ENCODE measurements at regions not wholly inside any gene's neighbourhood (a gene's known extent, or its start where the extent isn't known, plus 50 kb on each side); places are given as distances from the start of the nearest gene placed in this dataset.
"Not testable (repeated sequence)": the region's sequence is repeated elsewhere in the genome, so short reads cannot be mapped to it uniquely, and the experiment has no call there.

GRCh38 chr6:163863565-163863964, 449.0 kb downstream of the QKI start:
- H3K4me1 ChIP-seq (ENCODE audit: insufficient read depth), result peaks cover 9% of the 10 kb centered on the region; the same call in 1 of the 2 replicates
- H3K27me3 ChIP-seq (replicated peaks; ENCODE audit: insufficient read depth), result no peaks in the 10 kb centered on the region
- H3K9ac ChIP-seq, result no peak overlapping the region
- no peaks in the 10 kb centered on the region for H3K9me2 ChIP-seq (ENCODE audit: insufficient read depth)
- no peak overlapping the region for H2AFZ ChIP-seq
- no peaks in the 10 kb centered on the region for H3F3A ChIP-seq (ENCODE audit: insufficient read depth)
- in situ Hi-C loops (cut with MboI), result no loop called here
- H3K4me2 ChIP-seq (ENCODE audit: unreplicated experiment), result no peak overlapping the region
- no peak overlapping the region for H3K27ac ChIP-seq
- H3K4me3 ChIP-seq, result no peak overlapping the region
- no peaks in the 10 kb centered on the region for H3K9me3 ChIP-seq (ENCODE audit: low read depth)
- WGBS, 2 experiments (ENCODE audit: low coverage in 1 of 2, low lambda C conversion rate in 2 of 2, missing lambda C conversion rate in 2 of 2), result 77 to 86% methylated on average over 6 of the region's 6 CpGs
- no peaks in the 10 kb centered on the region for H3K79me2 ChIP-seq (ENCODE audit: insufficient read depth)
- TF ChIP-seq EZH2 (IDR thresholded peaks at IDR 0.05; ENCODE audit: insufficient read depth, poor library complexity, severe bottlenecking) (no peak), EZH2phosphoT487 (IDR thresholded peaks at IDR 0.05; ENCODE audit: insufficient read depth, low read depth) (no peak)
- no peaks in the 10 kb centered on the region for H4K20me1 ChIP-seq (ENCODE audit: insufficient read depth)
- DNase-seq, result no peak
- H3K36me3 ChIP-seq (ENCODE audit: low read depth), result no peaks in the 10 kb centered on the region

GRCh38 chr6:163862701-163863100, 448.2 kb downstream of the QKI start:
- no peak overlapping the region for H3K4me3 ChIP-seq
- in situ Hi-C loops (cut with MboI), result no loop called here
- no peak overlapping the region for H2AFZ ChIP-seq
- DNase-seq, result no peak
- H3F3A ChIP-seq (ENCODE audit: insufficient read depth), result no peaks in the 10 kb centered on the region
- WGBS, 2 experiments (ENCODE audit: low coverage in 1 of 2, low lambda C conversion rate in 2 of 2, missing lambda C conversion rate in 2 of 2), result 81 to 84% methylated on average over 5 of the region's 5 CpGs
- H3K4me2 ChIP-seq (ENCODE audit: unreplicated experiment), result no peak overlapping the region
- no peaks in the 10 kb centered on the region for H4K20me1 ChIP-seq (ENCODE audit: insufficient read depth)
- H3K27ac ChIP-seq, result no peak overlapping the region
- TF ChIP-seq EZH2phosphoT487 (IDR thresholded peaks at IDR 0.05; ENCODE audit: insufficient read depth, low read depth) (no peak), EZH2 (IDR thresholded peaks at IDR 0.05; ENCODE audit: insufficient read depth, poor library complexity, severe bottlenecking) (no peak)
- no peaks in the 10 kb centered on the region for H3K36me3 ChIP-seq (ENCODE audit: low read depth)
- no peaks in the 10 kb centered on the region for H3K27me3 ChIP-seq (replicated peaks; ENCODE audit: insufficient read depth)
- H3K9me3 ChIP-seq (ENCODE audit: low read depth), result no peaks in the 10 kb centered on the region
- no peaks in the 10 kb centered on the region for H3K79me2 ChIP-seq (ENCODE audit: insufficient read depth)
- H3K9me2 ChIP-seq (ENCODE audit: insufficient read depth), result no peaks in the 10 kb centered on the region
- H3K9ac ChIP-seq, result no peak overlapping the region
- H3K4me1 ChIP-seq (ENCODE audit: insufficient read depth), result peaks cover 9% of the 10 kb centered on the region; the same call in 1 of the 2 replicates

GRCh38 chr6:163861627-163862026, 447.1 kb downstream of the QKI start:
- in situ Hi-C loops (cut with MboI), result no loop called here
- no peak overlapping the region for H3K4me3 ChIP-seq

GRCh38 chr6:163860287-163861081, 446.0 kb downstream of the QKI start:
- peak; percentile 22 for DNase-seq
- in situ Hi-C loops (cut with MboI), result no loop called here
- Histone ChIP-seq H3K79me2 (ENCODE audit: insufficient read depth) (no peaks in the 10 kb centered on the region), H3F3A (ENCODE audit: insufficient read depth) (no peaks in the 10 kb centered on the region), H3K4me2 (ENCODE audit: unreplicated experiment) (no peak overlapping the region), H3K36me3 (ENCODE audit: low read depth) (no peaks in the 10 kb centered on the region), H2AFZ (no peak overlapping the region), H3K4me1 (ENCODE audit: insufficient read depth) (peaks cover 9% of the 10 kb centered on the region; the same call in 1 of the 2 replicates), H3K9me2 (ENCODE audit: insufficient read depth) (no peaks in the 10 kb centered on the region), H3K27me3 (replicated peaks; ENCODE audit: insufficient read depth) (no peaks in the 10 kb centered on the region), H3K27ac (no peak overlapping the region), H3K9ac (no peak overlapping the region), H3K9me3 (ENCODE audit: low read depth) (no peaks in the 10 kb centered on the region), H3K4me3 (no peak overlapping the region), H4K20me1 (ENCODE audit: insufficient read depth) (no peaks in the 10 kb centered on the region)
- TF ChIP-seq EZH2phosphoT487 (IDR thresholded peaks at IDR 0.05; ENCODE audit: insufficient read depth, low read depth) (no peak), EZH2 (IDR thresholded peaks at IDR 0.05; ENCODE audit: insufficient read depth, poor library complexity, severe bottlenecking) (no peak)
- 15 to 19% methylated on average over 12 of the region's 12 CpGs for WGBS, 2 experiments (ENCODE audit: low coverage in 1 of 2, low lambda C conversion rate in 2 of 2, missing lambda C conversion rate in 2 of 2)

More at GRCh38 chr6:163861627-163862026, 447.1 kb downstream of the QKI start:
- H3K9me3 ChIP-seq (ENCODE audit: low read depth), result no peaks in the 10 kb centered on the region
- H4K20me1 ChIP-seq (ENCODE audit: insufficient read depth), result no peaks in the 10 kb centered on the region
- no peaks in the 10 kb centered on the region for H3F3A ChIP-seq (ENCODE audit: insufficient read depth)
- H3K27me3 ChIP-seq (replicated peaks; ENCODE audit: insufficient read depth), result no peaks in the 10 kb centered on the region
- TF ChIP-seq EZH2 (IDR thresholded peaks at IDR 0.05; ENCODE audit: insufficient read depth, poor library complexity, severe bottlenecking), result no peak
- TF ChIP-seq EZH2phosphoT487 (IDR thresholded peaks at IDR 0.05; ENCODE audit: insufficient read depth, low read depth), result no peak
- no peaks in the 10 kb centered on the region for H3K36me3 ChIP-seq (ENCODE audit: low read depth)
- no peak for DNase-seq
- H3K27ac ChIP-seq, result no peak overlapping the region
- no peak overlapping the region for H3K4me2 ChIP-seq (ENCODE audit: unreplicated experiment)
- H3K9ac ChIP-seq, result no peak overlapping the region
- H2AFZ ChIP-seq, result no peak overlapping the region
- no peaks in the 10 kb centered on the region for H3K79me2 ChIP-seq (ENCODE audit: insufficient read depth)
- peaks cover 9% of the 10 kb centered on the region; the same call in 1 of the 2 replicates for H3K4me1 ChIP-seq (ENCODE audit: insufficient read depth)
- H3K9me2 ChIP-seq (ENCODE audit: insufficient read depth), result no peaks in the 10 kb centered on the region
- 63% methylated on average over 8 of the region's 8 CpGs for WGBS, 2 experiments (ENCODE audit: low coverage in 1 of 2, low lambda C conversion rate in 2 of 2, missing lambda C conversion rate in 2 of 2)

GRCh38 chr6:163858870-163859269, 444.4 kb downstream of the QKI start:
- H3K4me2 ChIP-seq (ENCODE audit: unreplicated experiment); H3K4me3 ChIP-seq; H3K9me3 ChIP-seq (ENCODE audit: low read depth); H3K27ac ChIP-seq; DNase-seq; H3K27me3 ChIP-seq (replicated peaks; ENCODE audit: insufficient read depth); H2AFZ ChIP-seq; H3K36me3 ChIP-seq (ENCODE audit: low read depth); H3K9me2 ChIP-seq (ENCODE audit: insufficient read depth); H3F3A ChIP-seq (ENCODE audit: insufficient read depth); H3K9ac ChIP-seq; in situ Hi-C loops (cut with MboI); H3K79me2 ChIP-seq (ENCODE audit: insufficient read depth); H4K20me1 ChIP-seq (ENCODE audit: insufficient read depth); H3K4me1 ChIP-seq (ENCODE audit: insufficient read depth): not testable (repeated sequence)
- WGBS, 2 experiments (ENCODE audit: low coverage in 1 of 2, low lambda C conversion rate in 2 of 2, missing lambda C conversion rate in 2 of 2), result 55 to 61% methylated on average over 5 of the region's 5 CpGs
